ENCODE measurements at regions not wholly inside any gene's neighbourhood (a gene's known extent, or its start where the extent isn't known, plus 50 kb on each side); places are given as distances from the start of the nearest gene placed in this dataset.

DNA sequence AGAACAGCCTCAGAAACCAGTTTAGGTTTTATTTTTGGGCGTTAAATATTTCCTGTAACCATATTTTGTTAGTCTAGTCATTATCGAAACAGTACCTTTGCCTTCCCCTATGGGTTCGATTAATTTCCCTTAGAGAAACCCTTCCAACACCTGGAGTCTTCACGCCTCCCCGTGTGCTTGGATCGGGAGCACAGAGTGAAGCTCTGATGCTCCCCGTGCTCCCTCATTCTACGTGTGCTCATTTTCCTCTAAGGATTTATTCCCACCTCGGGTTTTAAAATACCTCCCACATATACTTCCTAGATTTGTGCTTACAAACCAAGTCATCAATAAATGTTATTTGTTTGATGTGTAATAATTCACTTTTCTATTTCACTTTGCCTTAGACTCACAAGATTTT is 142.4 kb downstream of the TTLL2 start:
- TF ChIP-seq POLR2A (IDR thresholded peaks at IDR 0.05; ENCODE audit: low read depth, low read length) (no peak), TAF1 (IDR thresholded peaks at IDR 0.05; ENCODE audit: low read depth, low read length) (no peak)
